Mucosa of descending colon (tissue), 3 donors: ENCODE measurements at regions not wholly inside any gene's neighbourhood (a gene's known extent, or its start where the extent isn't known, plus 50 kb on each side); places are given as distances from the start of the nearest gene placed in this dataset.

Experiments
- ATAC-seq: fragments of 200-7000 bp; cut with Tn5 transposase; one replicate; pipeline ENCODE4 v1.9.1; 2020; ENCODE audit warnings: mild to moderate bottlenecking, moderate library complexity
- DNase-seq, 3 donors: peaks; one replicate each; pipeline ENCODE4 v3.0.0-alpha.2; 2020
- H3K36me3 ChIP-seq: fragments of 200-600 bp; one replicate; pipeline ENCODE4 v1.8.0; 2021; ENCODE audit warnings: low read depth, mild to moderate bottlenecking
- H3K4me1 ChIP-seq: fragments of 200-600 bp; one replicate; pipeline ENCODE4 v1.8.0; 2021; ENCODE audit warnings: low read depth, mild to moderate bottlenecking
- H3K4me3 ChIP-seq: fragments of 200-600 bp; one replicate; pipeline ENCODE4 v1.8.0; 2021; ENCODE audit warnings: mild to moderate bottlenecking
- H3K9me3 ChIP-seq: fragments of 200-600 bp; one replicate; pipeline ENCODE4 v1.8.0; 2021; ENCODE audit warnings: mild to moderate bottlenecking
- CTCF ChIP-seq: fragments of 200-600 bp; IDR thresholded peaks from one replicate; pipeline ENCODE4 v1.8.0; 2022; ENCODE audit warnings: antibody characterized with exemption, mild to moderate bottlenecking
- intact Hi-C, 2 donors: fragments of 100-400 bp; cut with DNase I in 1 of 2; cut with micrococcal nuclease in 1 of 2; formaldehyde crosslinking; loops; one replicate each; pipeline versions ENCODE4 v1.11.0 to v1.11.1; 2022; cut with DNase I, micrococcal nuclease
- donor health status: DM: no; HTN: no; CAD: no; lungs with moderate emphysema.
- donor health status: DM: no; HTN: no; CAD: no.
- donor health status: DM: no; HTN: yes; CAD: no.

- H3K4me1 ChIP-seq: no peaks in the 10 kb centered on the region
- TF ChIP-seq CTCF: no peak
- ATAC-seq: no peak
- H3K4me3 ChIP-seq: no peak overlapping the region
- no peaks in the 10 kb centered on the region for H3K9me3 ChIP-seq
- no peaks in the 10 kb centered on the region for H3K36me3 ChIP-seq
- DNase-seq: no peak
- intact Hi-C loops: no loop called here
Measured at GRCh38 chr11:119985551-119985950, 152.4 kb downstream of the TRIM29 start.

DNA sequence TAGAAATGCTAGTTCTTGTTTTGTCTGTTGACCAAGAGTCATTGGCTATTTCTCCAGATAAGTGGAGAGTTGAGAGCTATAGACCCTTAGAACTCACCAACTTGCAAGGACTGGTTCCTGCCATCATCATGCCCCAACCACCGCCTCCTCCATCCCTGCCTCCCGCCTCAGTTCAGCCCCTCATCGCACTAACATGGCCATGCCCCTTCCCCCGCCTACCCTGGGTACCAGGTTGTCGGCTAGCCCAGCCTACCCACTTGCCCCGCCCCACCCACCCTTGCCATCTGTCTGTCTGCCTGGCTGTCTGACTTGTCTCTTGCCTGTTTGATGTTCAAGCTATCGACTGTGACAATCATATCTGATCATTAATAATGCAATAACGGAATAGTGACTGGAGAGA is 154.1 kb downstream of the TRIM29 start:
- no peaks in the 10 kb centered on the region for H3K4me1 ChIP-seq
- no peak for TF ChIP-seq CTCF
- ATAC-seq: no peak
- DNase-seq: no peak
- intact Hi-C loops: no loop called here
- no peaks in the 10 kb centered on the region for H3K36me3 ChIP-seq
- no peak overlapping the region for H3K4me3 ChIP-seq
- no peaks in the 10 kb centered on the region for H3K9me3 ChIP-seq

DNA sequence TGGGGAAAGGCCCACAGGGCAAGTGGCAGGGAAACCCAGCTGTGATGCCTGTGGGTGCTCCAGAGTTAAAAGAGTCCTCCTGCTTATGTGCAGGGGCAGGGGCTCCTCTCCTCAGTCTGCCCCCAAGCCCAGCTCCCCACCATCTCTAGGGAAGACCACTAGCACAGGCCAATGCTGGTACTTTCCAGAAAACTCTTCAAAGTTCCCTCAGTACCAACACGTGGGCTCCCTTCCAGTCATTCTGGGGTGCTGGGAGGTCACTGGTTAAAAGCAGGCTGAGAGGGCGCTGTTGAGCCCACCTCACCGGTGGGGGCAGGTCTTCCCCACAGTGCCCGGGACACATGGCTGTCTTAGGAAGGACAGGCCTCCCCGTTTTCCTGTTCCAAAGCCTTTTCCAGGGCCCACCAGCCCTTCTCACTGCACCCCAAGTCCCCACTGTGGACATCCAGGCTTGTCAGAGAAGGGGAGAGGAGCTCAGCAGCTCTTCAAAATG is 154.6 kb downstream of the TRIM29 start:
- Histone ChIP-seq H3K36me3 (no peaks in the 10 kb centered on the region), H3K9me3 (no peaks in the 10 kb centered on the region), H3K4me1 (no peaks in the 10 kb centered on the region), H3K4me3 (no peak overlapping the region)
- intact Hi-C loops: no loop called here
- DNase-seq (no peak), ATAC-seq (no peak)
- TF ChIP-seq CTCF: no peak

DNA sequence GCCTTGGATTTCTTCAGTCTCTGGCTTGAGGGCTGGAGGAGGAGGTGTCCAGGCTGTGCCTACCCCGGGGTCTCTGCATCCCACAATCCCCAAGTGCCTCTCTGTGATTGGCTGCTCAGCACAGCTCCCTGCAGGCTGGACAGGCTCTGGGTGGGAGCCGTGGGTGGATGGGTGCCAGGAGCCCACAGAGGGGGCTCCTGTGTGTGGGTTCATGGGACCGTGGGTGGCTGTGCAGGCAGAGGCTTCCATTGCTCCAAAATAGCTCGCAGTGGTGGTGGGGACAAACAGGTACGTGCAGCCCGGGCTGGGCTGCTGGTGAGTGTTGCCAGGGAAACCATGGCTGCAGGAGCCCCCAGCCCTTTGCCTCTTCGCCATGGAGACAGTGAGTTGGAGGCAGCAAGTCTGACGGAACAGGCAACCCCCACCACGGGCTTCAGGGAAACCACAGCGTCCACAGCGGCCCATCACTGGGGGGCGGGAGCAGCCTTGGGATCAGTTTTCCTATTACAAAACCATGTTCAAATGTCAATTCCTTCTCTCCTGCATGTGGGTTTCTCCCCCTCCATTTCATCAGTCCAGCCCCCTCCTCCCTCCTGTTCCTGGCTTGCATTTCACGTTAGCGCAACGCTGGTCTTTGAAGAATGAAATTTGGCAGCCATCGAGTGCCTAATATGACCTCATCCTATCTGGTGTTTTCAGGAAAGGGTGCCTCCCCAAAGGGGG is 155.2 kb downstream of the TRIM29 start:
- intact Hi-C loops: no loop called here
- no peaks in the 10 kb centered on the region for H3K4me1 ChIP-seq
- H3K36me3 ChIP-seq: no peaks in the 10 kb centered on the region
- H3K9me3 ChIP-seq: no peaks in the 10 kb centered on the region
- ATAC-seq: no peak
- H3K4me3 ChIP-seq: no peak overlapping the region
- no peak for TF ChIP-seq CTCF
- DNase-seq: no peak

- H3K36me3 ChIP-seq: no peaks in the 10 kb centered on the region
- no peak overlapping the region for H3K4me3 ChIP-seq
- DNase-seq (no peak), ATAC-seq (no peak)
- H3K9me3 ChIP-seq: no peaks in the 10 kb centered on the region
- intact Hi-C loops: no loop called here
- H3K4me1 ChIP-seq: no peaks in the 10 kb centered on the region
- TF ChIP-seq CTCF: no peak
Measured at GRCh38 chr11:119980431-119980830, 157.5 kb downstream of the TRIM29 start.

GRCh38 chr11:119979701-119980100 is 158.2 kb downstream of the TRIM29 start:
- no peak for ATAC-seq

More at GRCh38 chr11:119979701-119980100, 158.2 kb downstream of the TRIM29 start:
- TF ChIP-seq CTCF: no peak
- Histone ChIP-seq H3K9me3 (no peaks in the 10 kb centered on the region), H3K4me3 (no peak overlapping the region), H3K36me3 (no peaks in the 10 kb centered on the region), H3K4me1 (no peaks in the 10 kb centered on the region)
- intact Hi-C loops: no loop called here
- no peak for DNase-seq
